Right renal pelvis (tissue), 4 donors: ENCODE measurements at regions not wholly inside any gene's neighbourhood (a gene's known extent, or its start where the extent isn't known, plus 50 kb on each side); places are given as distances from the start of the nearest gene placed in this dataset.

Experiments used
- DNase-seq, 4 donors: peaks; one replicate each; pipeline ENCODE4 v3.0.0-alpha.2; 2013; ENCODE audit warnings: low read depth in 4 of 4, low spot score in 3 of 4, missing footprints in 1 of 4

GRCh38 chr4:11748164-11748872 lies 319.6 kb upstream of the HS3ST1 start:
- peak in 1 of 4 donors; percentile 5 for DNase-seq

GRCh38 chr4:11746734-11747133 lies 318.0 kb upstream of the HS3ST1 start:
- no peak for DNase-seq

- DNase-seq = no peak
These were observed 315.3 kb upstream of the HS3ST1 start for GRCh38 chr4:11743976-11744375.

DNA sequence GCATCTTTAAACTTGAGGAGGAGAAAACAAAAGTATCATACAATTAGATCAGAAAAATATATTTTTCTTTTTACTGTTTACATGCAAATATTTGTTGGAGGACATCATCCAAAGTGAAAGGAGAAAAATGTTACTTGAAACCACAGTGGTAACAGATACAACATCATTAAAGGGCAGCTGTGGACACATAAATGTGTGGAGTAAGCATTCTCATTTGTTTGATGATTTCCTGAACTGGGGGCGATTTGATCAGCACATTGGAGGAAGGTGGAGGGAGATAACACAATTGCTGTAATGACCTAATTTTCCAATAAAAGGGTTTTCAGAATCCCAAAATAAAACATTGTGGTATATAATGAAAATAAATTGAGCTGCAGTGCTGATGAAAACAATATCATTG lies 314.5 kb upstream of the HS3ST1 start:
- no peak for DNase-seq

GRCh38 chr4:11741190-11741652 lies 312.5 kb upstream of the HS3ST1 start:
- DNase-seq = no peak

DNA sequence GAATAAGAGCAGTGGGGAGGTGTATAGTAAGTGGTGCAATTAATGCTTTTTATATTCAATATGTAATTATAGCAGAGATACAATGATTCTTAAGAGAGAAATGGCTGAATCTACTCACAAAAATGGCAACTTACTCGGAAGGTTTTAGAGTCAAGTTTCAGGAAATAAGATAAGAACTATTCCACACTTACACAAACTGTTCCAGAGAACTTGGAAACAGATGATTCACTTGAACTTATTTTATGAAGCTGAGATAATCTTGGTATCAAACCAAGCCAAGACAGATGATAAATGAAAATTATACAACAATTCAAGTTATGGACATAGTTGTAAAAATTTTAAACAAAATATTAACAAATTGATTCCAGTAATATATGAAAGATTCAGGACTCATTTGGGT lies 311.3 kb upstream of the HS3ST1 start:
- no peak for DNase-seq

DNA sequence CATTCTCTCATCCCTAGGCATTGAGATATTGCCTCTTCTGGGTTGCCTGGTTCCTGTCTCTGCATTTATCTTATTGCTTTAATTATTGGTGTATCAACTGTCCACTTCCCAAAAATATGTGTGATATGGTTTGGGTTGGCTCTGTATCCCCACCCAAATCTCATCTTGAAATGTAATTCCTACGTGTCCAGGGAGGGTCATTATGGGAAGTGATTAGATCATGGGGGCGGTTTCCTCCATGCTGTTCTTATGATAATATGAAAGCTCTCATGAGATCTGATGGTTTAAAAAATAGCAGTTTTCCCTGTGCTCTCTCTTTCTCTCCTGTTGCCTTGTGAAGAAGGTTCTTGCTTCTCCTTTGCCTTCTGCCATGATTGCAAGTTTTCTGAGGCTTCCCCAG lies 308.3 kb upstream of the HS3ST1 start:
- DNase-seq = no peak

DNA sequence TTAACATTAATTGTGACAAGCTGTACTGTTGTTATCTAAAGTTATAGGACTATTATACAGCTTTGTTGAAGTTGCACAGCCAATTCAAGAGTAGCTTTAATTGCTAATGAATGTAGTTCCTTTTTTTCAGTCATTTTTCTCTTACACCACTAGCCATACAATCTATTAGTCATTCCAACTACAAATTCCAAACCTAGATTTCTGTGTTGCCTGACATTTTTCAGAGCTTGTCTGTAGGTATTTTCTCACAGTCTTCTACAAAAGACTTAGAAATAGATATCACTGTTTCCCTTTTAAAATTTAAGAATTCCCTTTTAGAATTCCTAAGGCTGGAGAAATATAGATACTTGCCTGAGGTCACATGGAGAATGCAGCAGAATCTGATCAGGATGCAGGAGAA lies 307.0 kb upstream of the HS3ST1 start:
- no peak for DNase-seq

DNA sequence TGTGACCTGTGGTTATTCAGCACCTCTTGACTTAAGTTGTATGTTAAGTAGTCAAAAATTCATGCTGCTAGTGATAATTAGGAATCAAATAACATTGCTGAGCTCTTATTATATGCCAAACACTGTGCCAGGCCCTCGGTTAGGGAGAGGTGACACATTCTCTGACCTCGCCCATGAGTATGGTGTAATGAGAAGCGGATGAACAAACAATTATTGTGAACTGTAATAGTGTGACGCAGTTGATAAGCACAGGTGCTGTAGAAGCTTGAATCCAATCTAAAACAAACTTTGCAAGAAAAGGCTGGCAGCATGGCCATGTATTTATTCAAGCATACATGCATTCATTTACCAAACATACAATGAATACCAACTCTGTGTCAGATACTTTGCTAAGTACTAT lies 303.5 kb upstream of the HS3ST1 start:
- no peak for DNase-seq

GRCh38 chr4:11730545-11730944 lies 301.9 kb upstream of the HS3ST1 start:
- no peak for DNase-seq

GRCh38 chr4:11729548-11729947 lies 300.9 kb upstream of the HS3ST1 start:
- no peak for DNase-seq

DNA sequence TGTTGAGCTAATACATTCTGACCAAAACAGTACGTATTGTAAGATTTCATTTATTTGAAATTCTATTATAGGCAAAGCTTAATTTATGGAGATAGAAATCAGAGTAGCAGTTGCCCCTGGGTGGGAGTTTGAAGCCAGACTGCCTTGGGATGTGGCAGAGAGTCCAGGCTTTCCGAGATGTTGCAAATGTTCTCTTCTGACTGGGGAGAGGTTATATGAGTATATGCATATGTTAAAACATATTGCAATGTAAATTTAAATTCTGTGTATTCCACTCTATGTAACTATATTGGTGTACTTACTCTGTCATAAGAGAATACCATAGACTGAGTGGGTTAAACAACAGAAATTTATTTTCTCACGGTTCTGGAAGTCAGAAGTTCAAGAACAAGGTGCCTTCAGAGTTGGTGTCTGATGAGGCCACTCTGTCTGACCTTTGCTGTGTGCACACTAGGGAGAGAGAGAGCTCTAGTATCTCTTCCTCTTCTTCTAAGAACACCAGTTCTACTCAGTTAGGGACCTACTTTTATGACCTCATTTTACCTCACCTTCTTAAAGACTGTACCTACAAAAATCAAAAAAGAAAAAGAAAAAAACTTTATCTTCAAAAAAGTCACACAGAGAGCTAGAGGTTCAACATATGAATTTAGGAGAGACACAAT lies 299.3 kb upstream of the HS3ST1 start:
- DNase-seq = no peak

DNA sequence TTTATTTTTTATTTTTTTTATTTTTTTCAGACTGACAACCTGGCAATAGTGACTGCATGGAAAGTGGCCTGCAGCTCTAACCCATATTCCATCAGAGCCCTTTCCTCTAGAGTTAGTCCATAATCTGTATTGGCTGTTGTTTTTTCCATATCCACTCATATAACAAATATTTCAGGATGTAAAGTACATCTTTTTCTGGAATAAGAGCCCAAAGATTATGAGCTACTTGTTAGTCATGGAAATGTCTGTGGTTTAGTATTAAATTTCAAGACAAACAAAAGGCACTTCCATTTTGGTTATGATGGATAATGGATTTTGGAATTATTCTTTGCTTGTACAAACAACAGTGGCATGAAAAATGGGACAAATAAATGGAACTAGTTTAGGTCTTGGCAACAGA lies 296.0 kb upstream of the HS3ST1 start:
- DNase-seq = no peak

GRCh38 chr4:11722223-11722622 lies 293.5 kb upstream of the HS3ST1 start:
- DNase-seq = no peak

GRCh38 chr4:11720292-11720691 lies 291.6 kb upstream of the HS3ST1 start:
- DNase-seq = peak in 2 of 4 donors; percentile 6 to 12

- no peak for DNase-seq
These were observed 291.2 kb upstream of the HS3ST1 start for GRCh38 chr4:11719879-11720278.

DNA sequence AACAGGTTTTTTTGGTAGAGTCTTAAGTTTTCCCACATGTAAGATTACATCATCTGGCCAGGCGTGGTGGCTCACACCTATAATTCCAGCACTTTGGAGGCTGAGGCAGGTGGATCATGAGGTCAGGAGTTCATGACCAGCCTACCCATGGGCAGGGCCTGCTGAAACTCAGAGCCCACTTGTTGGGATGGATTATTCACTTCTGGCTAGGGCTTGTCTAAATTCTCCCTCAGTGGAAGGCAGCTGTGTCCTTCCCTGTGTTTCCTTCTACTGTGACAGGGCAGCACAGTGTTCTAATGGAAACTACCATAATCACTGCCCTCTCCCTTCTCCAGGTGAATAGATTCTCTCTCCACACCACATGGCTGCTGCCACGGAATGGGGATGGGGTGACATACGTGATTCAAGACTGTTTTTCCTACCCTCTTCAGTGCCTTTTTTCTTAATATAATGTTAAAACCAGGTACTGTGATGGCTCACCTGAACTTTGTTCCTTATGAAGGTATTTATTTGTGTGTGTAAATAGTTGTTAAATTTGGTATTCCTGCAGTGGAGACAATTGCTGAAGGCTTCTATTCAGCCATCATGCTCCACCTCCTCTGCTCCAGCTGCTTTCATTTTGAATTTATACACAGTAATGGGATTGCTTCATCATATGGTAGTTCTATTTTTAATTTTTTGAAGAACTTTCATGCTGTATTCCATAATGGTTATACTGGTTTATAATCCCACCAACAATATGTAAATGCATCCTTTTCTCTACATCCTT lies 287.2 kb upstream of the HS3ST1 start:
- no peak for DNase-seq

DNA sequence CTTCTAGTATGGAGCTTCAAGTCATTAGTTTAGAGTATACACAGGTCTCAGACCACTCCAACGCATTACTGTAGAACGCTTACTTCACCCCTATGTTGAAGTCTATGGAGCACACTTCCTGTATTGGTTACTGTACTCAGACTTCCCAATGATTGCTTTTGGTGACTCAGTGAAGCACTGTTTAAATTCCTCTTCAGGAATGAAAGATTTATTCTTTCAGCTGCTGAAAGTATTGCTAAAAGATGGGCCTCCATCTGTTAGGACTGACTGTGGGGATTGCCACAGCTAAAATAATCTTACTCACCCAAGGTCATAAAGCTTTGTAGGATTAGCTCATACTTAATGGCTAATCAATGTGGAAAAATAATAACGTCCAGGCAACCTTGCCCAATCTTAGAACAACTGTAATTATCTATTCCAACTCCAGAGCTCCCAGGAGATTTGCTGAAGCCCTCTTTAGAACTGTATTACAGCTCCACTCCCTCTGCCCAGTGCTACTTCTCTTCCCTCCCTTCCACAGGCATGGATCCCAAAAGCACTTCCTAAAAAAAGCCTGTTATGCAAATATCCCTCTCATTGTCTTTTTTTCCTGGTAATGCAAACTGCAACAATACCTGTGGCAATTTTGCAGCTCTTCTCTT lies 281.9 kb upstream of the HS3ST1 start:
- no peak for DNase-seq

- no peak for DNase-seq
These were observed 275.6 kb upstream of the HS3ST1 start for GRCh38 chr4:11704186-11704830.

DNA sequence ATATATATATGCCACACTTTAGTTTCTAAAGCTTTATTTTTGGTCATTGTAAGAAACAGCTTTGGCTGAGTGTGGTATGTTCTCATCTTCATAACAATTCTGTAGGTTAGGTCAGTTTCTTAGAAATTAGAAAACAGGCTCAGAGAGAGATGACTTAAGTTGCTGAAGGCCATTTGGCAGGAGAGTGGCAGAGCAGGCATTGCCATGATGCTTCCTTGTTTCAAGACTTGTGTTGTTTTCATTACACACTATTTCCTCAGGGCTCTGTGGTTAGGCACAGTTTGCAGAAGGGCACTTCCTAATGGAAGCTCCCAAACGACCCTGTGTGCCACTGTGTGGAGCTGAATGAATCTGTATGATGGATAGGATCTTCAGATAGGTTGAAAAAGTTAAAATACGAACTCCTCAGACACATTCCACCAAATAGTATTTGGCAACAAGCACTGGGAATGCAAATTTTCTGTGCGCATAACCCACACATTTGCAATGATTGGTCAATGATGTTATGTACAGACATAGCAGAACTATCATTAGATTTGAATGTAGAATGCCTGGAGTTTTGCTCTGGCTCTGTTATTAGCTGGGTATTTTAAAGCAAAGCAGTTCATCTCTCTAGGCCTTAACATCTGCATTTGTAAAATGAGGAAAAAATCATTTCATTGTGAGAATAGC lies 274.3 kb upstream of the HS3ST1 start:
- DNase-seq = no peak
